Stimulated activated CD4-positive, alpha-beta T cell treated with anti-CD3 and anti-CD28 coated beads, Interleukin-2, amount 100 ng/mL, for 4 hours (primary cell): ENCODE measurements at regions not wholly inside any gene's neighbourhood (a gene's known extent, or its start where the extent isn't known, plus 50 kb on each side); places are given as distances from the start of the nearest gene placed in this dataset.

Experiments
- DNase-seq: peaks from one replicate; pipeline ENCODE4 v3.0.0-alpha.2; 2020; ENCODE audit warnings: low read depth

DNA sequence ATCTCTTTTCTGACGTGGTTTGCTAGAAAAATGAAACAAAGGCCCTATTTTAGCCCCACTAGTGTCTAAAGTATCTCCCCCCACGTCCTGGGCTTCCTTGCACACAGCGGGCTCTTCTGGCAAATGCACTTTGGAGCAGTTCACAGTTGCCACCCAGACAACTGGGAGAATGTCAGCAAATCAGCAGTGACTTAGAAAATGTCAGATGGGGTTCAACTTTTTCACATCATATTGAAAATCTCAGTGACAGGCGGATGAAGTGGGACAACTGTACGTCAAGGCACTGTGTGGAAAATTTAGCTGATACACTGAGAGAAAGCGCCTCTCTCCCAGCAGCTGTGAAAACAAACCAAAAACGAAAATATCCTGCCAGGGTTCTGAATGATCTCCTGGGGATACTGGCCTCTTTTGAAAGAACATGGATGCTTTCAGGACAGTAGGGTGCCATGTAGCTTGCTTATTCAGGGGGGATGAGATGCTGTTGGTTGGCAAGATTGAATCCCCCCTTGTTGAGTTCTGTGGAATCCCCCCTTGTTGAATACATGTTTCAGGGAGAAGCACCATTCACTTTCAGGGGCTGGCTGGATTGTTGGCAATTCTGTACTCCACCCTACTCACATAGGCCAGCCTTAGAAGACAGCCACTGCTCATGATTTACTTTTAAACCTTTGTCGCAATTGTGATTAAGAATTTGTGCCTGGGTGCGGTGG, 372.8 kb upstream of the CELF2 start:
- no peak for DNase-seq

DNA sequence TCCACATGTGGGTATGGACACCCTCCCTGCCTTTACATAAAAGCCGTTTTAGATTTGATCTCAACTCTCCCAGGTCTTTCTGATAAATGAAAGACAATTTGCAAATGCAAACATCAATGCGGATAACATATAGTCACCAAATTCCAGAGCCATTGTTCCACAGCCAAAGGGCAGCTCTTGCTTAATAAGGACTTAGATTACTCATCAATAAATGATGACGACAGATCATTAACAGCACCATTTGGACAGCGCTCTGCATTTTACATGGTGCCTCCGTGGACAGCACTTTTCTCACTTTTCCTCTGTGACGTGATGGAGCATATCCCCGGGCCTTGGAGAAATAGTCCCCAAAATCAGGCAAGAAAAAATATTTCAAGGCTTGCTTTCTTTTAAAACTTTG, 370.3 kb upstream of the CELF2 start:
- DNase-seq: no peak

GRCh38 chr10:10657139-10657760, 360.4 kb upstream of the CELF2 start:
- no peak for DNase-seq

DNA sequence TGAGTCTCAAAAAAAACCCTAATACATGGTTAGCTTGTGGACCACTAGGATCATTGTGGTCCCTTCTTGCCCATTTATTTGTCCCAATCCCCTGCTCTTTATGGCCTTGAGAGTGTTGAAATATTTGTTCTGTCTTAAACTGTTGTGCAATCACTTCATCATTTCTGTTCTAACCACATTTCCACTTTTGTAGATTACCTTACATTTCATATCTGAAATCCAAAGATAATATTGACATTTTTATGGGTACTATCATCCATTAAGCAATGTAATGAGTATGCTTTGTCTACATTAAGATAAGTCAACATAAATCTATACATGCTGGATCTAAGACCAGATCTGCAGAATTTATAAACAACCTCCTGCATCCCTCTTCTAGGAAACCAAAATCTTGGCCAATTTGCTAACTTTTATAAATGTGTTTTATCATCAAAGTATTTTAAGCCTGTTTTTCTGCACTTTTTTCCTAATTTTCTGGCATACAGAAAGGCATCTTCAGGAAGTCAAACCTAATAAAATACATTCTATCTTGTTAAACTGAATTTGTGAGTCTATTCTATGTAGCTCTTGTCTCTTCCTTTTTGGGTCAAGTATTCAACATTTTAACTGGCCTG, 359.4 kb upstream of the CELF2 start:
- no peak for DNase-seq

DNA sequence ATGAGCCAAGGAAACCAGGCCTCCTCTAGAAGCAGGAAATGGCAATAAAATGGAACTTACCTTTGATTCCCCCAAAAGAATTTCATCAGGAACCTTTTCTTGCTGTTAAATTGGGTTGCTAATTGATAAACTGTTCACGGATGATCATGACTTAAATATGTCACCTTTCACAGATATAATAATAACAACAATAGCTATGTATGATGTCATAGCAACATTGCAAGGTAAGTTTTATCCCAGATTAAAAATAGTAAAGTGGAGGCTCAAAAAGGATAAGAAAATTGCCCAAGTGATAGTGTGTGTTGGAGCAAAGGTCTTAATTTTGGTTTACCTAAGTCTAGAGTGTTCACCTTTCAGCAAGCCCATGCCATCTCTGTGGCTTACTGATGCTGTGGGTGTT, 357.6 kb upstream of the CELF2 start:
- DNase-seq: no peak

DNA sequence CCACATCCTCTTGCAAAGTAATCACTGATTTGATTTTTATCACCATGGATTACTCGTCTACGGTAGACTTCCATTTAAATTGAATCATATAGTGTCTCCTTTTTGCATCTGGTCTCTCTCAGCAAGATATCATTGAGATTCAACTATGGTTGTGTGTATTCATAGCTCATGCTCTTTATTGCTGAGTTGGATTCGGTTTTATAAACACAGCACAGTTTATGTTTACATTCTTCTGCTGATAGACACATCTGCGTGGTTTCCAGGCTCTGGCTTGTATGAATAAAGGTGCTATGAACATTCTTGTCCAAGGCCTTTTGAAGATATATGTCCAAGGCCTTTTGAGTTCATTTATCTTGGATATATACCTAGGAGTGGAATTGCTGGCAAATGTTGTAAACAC, 356.5 kb upstream of the CELF2 start:
- DNase-seq: no peak

DNA sequence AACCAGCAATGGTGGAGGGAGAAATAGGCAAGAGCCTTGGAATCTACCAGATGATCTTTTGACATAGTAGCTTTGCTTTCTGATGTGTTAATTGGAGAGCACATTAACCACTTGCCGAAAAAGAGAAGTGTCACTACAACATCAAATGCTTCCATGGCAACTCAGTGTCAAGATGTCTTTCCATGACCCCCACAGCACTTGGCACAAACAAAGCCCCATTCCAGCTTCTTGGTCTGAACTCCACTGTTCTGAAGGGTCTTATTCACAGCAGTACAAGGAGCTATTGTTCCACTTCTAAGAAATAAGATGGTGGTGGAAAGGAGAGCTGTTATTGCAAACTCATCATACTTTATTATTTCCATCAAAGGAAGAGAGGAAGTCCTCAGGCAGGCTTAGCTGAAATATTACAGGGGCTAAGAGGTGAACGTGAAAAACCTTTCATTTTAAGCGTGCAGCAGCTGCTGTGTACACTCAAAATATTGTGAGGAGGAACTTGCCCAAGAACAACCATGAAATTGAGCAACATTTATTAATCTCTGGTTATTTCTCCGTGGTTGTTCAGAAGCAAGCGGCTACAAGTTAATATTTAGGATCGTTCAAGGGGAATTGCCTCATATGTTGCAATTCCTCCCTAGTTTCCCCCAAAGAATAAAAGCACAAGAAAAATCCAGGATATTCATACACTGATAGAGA, 354.8 kb upstream of the CELF2 start:
- no peak for DNase-seq

DNA sequence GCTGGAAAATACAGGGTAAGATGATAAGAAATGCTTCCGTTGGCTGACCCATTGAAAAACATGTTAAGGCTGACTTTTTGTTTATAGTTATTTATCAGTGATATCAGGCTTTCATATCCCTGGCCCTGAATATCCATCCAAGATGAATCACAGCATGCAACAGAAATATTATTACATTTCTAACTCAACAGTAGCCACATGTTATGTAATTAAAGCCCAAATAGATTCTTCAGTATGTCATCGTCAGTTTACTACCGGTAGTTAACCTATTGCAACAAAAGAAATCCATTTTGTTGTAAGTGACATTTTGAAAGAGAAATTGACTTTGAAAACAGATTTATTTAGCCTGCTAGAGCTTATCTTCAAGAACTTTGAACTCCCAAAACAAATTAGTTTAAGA, 354.1 kb upstream of the CELF2 start:
- DNase-seq: no peak

GRCh38 chr10:10665750-10666149, 351.9 kb upstream of the CELF2 start:
- no peak for DNase-seq

GRCh38 chr10:10667466-10667865, 350.2 kb upstream of the CELF2 start:
- DNase-seq: no peak

DNA sequence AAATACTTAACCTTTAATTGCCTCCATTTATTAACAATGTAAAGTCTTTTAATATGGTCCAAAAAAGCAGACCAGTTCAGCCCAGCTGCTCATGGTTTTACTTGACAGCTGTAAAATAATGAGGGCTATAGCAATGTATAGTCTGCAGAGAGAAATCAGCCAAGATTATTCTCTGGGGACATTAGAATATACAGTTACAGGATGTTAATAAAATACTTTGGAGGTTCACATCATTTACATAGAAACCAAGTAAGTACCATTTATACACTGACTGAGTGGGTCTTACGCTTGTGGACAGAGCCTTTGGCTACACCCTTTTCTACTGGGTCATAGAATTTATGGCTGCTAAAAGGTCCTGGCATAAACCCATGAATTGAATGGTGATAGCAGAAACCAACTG, 340.7 kb upstream of the CELF2 start:
- DNase-seq: no peak

- DNase-seq: peak; percentile 1
These were observed 340.2 kb upstream of the CELF2 start for GRCh38 chr10:10677479-10677878.

DNA sequence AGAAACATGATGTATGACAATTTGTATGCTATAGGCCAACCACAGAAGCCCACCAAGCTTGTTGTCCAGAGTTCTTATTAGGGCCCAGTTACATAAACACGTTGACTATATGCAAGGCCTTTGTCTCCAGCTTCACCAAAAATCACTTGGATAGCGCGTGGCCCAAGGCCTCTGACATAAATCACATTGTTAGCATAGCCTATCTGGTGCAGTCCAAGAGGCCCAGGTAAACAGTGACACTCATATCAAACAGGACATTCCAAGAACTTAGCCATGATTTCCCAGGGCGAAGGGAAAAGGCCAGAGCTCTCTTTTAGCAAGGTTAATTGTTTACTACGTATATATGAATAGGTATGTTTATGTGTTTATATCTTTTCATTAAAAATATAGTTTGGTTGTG, 337.2 kb upstream of the CELF2 start:
- DNase-seq: no peak

DNA sequence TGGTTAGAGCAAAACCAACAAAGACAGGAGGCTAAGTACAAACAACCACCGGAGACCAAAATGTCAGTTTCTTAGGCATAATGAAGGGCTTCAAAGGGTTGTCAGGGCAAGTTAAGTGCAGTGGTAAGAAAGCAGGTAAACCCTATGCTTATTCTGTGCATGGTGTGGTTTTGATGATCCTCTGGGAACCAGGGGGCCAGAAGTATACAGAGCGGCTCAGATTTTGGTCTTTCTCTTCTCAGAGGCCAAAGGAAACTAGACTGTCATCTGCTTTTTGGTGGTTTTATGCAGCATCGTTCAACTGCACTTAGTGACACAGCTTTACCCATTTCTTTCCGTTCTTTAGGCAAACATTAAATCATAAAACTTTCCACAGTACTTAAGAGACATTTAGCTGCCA, 332.7 kb upstream of the CELF2 start:
- DNase-seq: no peak

- no peak for DNase-seq
These were observed 332.1 kb upstream of the CELF2 start for GRCh38 chr10:10685566-10685965.

DNA sequence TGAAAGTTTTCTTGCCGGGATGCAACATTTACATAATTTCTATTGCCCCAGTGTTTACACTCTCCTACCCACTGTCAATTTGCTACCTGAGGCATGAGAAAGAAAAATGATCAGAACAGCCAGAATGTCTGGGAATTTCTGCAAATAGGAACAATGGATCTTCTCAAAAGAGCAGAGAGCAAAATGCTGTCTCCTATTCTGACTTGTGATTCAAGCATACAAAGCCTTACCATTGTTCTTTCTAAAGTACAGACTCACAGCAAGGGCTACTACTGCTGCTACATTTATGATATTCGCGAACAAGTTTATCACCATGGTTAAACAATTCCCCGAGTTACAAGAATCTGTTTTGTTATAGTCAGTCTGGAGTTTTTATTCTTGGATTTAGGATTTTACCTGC, 329.9 kb upstream of the CELF2 start:
- no peak for DNase-seq

DNA sequence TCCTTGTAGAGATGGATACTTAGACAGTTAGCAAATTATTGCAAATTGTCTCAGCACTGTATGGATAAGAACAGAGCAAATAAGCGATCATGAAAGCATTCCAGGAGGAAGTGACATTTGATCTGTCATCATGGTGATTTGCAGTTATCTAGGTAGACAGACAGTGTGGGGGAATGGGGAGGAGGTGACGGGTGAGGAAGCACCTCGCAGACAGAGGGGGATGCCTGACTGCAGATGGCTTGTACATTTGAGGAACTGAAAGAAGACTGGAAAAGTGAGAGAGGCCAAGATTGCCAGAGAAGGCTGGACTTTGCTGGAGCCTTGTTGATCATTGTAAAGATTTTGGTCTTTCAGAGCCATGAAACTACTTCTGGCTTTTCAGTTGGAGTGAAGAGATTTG, 318.2 kb upstream of the CELF2 start:
- DNase-seq: no peak

DNA sequence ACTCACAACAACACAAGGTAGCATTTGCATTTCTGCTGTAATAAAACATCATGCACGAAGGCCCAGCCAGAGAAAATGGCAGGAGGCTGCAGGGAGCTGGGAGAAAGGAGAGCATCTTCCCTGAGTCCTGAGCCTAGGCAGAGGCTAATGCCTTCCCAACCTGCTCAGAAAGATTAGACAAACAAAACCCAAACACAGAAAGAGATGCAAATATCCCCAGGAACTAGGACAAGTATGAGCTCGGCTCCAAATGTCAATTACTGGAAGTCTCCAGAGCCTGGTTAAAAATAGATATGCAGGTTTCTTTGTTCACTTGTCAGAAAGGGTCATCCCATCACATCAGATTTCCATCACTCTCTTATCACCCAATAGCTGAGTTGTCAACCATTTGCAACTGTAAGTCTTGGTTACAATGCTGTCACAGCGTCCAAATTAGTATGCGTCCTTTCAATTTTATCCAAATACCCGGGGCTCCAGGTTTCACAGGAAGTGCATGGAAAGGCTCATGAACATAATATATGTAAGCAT, 316.5 kb upstream of the CELF2 start:
- no peak for DNase-seq

DNA sequence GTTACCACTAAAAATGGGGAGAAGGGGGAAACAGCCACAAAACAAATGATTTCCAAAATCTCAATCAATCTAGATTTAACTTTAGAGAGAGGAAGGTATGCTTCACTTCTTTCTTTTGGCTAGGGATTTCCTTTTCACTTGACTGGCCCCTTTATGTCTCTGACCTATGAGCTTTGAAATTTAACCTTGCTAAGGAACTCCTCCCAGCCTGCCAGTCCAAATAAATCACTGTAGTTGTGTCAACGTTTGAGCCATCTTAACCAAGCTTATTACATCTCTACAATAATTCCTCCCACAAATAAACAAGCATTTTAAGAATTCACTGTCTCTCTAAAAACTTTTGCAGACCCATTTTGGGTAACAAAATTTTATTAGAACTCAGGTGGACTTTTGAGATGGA, 315.5 kb upstream of the CELF2 start:
- no peak for DNase-seq

DNA sequence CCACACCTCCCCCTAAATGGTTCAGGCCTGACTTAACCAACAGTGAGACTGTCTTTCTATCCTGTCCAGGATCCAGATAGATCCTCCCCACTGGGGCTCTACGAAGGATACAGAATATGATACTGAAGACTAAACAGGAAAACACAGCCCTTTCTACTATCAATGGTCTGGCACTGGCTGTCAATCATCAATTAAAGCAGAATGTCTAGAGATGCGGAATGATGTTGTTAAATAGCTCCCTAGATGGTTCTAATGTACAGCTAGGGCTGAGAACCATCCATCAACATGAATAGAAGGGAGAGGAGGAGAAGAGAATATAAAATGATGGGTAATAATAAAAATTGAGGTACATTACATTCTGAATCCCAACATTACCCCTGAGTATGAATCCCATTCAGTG, 314.3 kb upstream of the CELF2 start:
- DNase-seq: no peak

DNA sequence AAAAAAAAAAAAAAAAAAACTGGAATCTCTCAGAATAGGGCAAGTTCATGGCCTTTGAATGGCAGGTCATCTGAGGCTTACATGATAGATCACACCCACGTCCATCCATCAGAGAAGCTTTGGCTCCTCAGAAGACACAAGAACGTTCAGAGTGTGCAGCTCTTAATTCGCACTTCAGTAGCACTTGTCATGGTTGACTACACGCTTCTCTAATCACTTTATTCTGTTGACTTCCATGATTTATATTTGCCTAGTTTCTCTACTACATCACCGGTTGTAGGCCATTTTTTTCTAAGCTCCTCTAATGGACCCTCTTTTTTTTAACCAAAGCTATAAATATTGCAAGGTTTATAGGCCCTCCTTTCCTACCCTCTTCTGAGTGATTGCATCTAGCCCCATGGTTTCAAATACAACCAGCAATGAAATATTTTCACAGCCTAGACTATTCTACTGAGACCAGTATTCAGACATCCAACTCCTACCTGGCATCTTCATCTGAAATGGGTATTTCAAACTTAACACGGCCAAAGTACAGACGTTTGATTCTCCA, 305.4 kb upstream of the CELF2 start:
- DNase-seq: no peak

DNA sequence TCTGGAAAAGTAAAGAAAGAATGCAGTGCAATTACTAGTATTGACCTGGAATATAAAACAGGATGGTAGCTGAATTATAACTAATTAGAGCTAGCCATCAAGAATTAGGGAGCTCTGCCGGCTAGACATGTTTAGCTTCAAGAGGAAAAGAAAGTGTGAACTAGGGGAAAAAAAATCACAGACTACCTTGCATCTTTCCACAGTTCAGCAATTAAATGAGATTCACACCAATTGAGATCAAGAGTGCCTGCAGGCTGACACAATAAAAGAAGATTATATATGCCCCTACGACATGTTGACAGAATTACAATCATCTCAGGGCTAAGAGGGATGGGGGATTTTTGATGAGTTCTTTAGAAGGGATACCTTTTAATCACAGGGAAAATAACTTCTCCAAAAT, 303.3 kb upstream of the CELF2 start:
- no peak for DNase-seq

DNA sequence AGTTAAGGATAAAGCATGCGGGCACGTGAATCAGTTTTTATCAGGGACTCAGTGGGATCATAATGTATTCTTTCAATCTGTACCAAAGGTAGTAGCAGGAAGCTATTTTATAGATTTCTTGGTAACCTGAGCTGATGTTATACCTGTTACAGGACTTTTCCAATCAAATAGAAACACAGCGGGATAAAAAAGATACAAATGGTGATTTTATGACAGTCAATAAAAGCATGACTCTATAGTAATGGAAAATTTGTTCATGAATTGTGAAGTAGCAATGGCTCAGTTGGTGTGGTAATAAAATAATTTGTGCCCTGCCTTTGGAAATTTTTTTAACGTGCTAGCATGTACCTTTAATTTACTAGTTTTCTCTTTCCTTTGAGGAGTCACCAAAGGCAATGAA, 300.7 kb upstream of the CELF2 start:
- DNase-seq: no peak
